CD8-positive, alpha-beta memory T cell (primary cell): ENCODE measurements at regions not wholly inside any gene's neighbourhood (a gene's known extent, or its start where the extent isn't known, plus 50 kb on each side); places are given as distances from the start of the nearest gene placed in this dataset.

Experiments
- CTCF ChIA-PET: fragments of 350-600 bp; sonication (Branson Sonifier 250); formaldehyde crosslinking; loops from one replicate; lab custom pipeline; 2021; ENCODE audit warnings: antibody characterized with exemption; lab: Charles Lee
- POLR2A ChIA-PET: fragments of 350-600 bp; sonication (Branson Sonifier 250); formaldehyde crosslinking; loops from one replicate; lab custom pipeline; 2021; ENCODE audit warnings: antibody characterized with exemption; lab: Charles Lee
- DNase-seq, 5 donors: peaks; one replicate each; pipeline versions ENCODE4 v3.0.0 to v3.0.0-alpha.2; 2020 to 2022; ENCODE audit warnings: mixed read lengths in 1 of 5
- H3K27ac ChIP-seq: one replicate; pipeline ENCODE4 v1.7.0; 2013; ENCODE audit warnings: low read depth, mild to moderate bottlenecking, low read length, moderate library complexity
- H3K27me3 ChIP-seq: 2 replicates; pipeline ENCODE4 v1.7.0; 2013; ENCODE audit warnings: low read length, mild to moderate bottlenecking; ENCODE audit not compliant: insufficient read depth, poor library complexity, severe bottlenecking
- H3K36me3 ChIP-seq: 2 replicates; pipeline ENCODE4 v1.7.0; 2013; ENCODE audit warnings: mild to moderate bottlenecking, low read length, moderate library complexity; ENCODE audit not compliant: insufficient read depth
- H3K4me1 ChIP-seq: 2 replicates; pipeline ENCODE4 v1.7.0; 2013; ENCODE audit warnings: mild to moderate bottlenecking, low read length, moderate library complexity; ENCODE audit not compliant: insufficient read depth
- H3K4me3 ChIP-seq: 2 replicates; pipeline ENCODE4 v1.7.0; 2013; ENCODE audit warnings: mild to moderate bottlenecking, low read length
- H3K9me3 ChIP-seq: 2 replicates; pipeline ENCODE4 v1.7.0; 2013; ENCODE audit warnings: mild to moderate bottlenecking, low read length
- H3K27ac Mint-ChIP-seq, 8 donors: one replicate each; pipeline ENCODE4 v1.8.0; 2020 to 2021; ENCODE audit warnings: mixed read lengths in 8 of 8, mild to moderate bottlenecking in 6 of 8, inconsistent platforms in 3 of 8, moderate library complexity in 3 of 8
- H3K27me3 Mint-ChIP-seq, 2 donors: one replicate each; pipeline ENCODE4 v1.8.0; 2020 to 2021; ENCODE audit warnings: mixed read lengths in 2 of 2, mild to moderate bottlenecking in 1 of 2, moderate library complexity in 1 of 2
- H3K36me3 Mint-ChIP-seq, 3 donors: one replicate each; pipeline ENCODE4 v1.8.0; 2020 to 2021; ENCODE audit warnings: mixed read lengths in 3 of 3, inconsistent platforms in 1 of 3, mild to moderate bottlenecking in 1 of 3
- H3K4me1 Mint-ChIP-seq, 3 donors: one replicate each; pipeline ENCODE4 v1.8.0; 2020 to 2021; ENCODE audit warnings: mixed read lengths in 3 of 3, inconsistent platforms in 1 of 3, mild to moderate bottlenecking in 1 of 3
- H3K4me3 Mint-ChIP-seq, 7 donors: one replicate each; pipeline ENCODE4 v1.8.0; 2020 to 2021; ENCODE audit warnings: mixed read lengths in 7 of 7, mild to moderate bottlenecking in 6 of 7, moderate library complexity in 4 of 7, inconsistent platforms in 2 of 7
- H3K9me3 Mint-ChIP-seq, 5 donors: one replicate each; pipeline ENCODE4 v1.8.0; 2020 to 2022; ENCODE audit warnings: mixed read lengths in 5 of 5, mild to moderate bottlenecking in 3 of 5, moderate library complexity in 2 of 5, inconsistent platforms in 1 of 5

DNA sequence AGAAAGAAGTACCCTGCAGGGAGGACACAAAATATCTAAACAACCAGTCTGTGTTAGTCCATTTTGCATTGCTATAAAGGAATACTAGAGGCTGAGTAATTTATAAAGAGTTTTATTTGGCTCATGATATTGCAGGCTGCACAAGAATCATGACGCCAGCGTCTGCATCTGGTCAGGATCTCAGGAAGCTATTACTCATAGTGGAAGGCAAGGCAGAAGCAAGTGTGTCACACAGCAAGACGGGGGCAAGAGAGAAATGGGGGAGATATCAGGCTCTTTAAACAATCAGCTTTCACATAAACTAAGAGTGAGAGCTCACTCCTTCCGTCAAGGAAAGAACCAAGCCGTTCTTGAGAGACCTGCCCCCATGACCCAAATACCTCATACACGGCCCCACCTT, 614.8 kb downstream of the ZIC1 start:
- Mint-ChIP-seq H3K4me1 (no peaks in the 10 kb centered on the region), H3K27me3 (peaks cover 0 to 3% of the 10 kb centered on the region in 2 donors), H3K4me3 (no peak overlapping the region), H3K36me3 (no peaks in the 10 kb centered on the region), H3K27ac (no peak overlapping the region), H3K9me3 (peaks cover 0 to 39% (median 5%) of the 10 kb centered on the region in 5 donors)
- no peak overlapping the region for H3K27ac ChIP-seq
- H3K27me3 ChIP-seq, result no peaks in the 10 kb centered on the region
- POLR2A ChIA-PET, result no interaction called here
- H3K36me3 ChIP-seq, result no peaks in the 10 kb centered on the region
- H3K4me3 ChIP-seq, result no peak overlapping the region
- no peaks in the 10 kb centered on the region for H3K4me1 ChIP-seq
- DNase-seq, result no peak
- CTCF ChIA-PET, result no interaction called here
- no peaks in the 10 kb centered on the region for H3K9me3 ChIP-seq

GRCh38 chr3:148026009-148026588, 616.9 kb downstream of the ZIC1 start:
- Mint-ChIP-seq H3K27me3 (peaks cover 0 to 3% of the 10 kb centered on the region in 2 donors), H3K9me3 (peaks cover 0 to 45% (median 2%) of the 10 kb centered on the region in 5 donors), H3K4me3 (no peak overlapping the region), H3K36me3 (no peaks in the 10 kb centered on the region), H3K4me1 (no peaks in the 10 kb centered on the region), H3K27ac (no peak overlapping the region)
- H3K27ac ChIP-seq, result no peak overlapping the region
- POLR2A ChIA-PET, result no interaction called here
- CTCF ChIA-PET, result no interaction called here
- no peaks in the 10 kb centered on the region for H3K27me3 ChIP-seq
- no peak for DNase-seq
- H3K4me3 ChIP-seq, result no peak overlapping the region
- no peaks in the 10 kb centered on the region for H3K4me1 ChIP-seq
- H3K9me3 ChIP-seq, result no peaks in the 10 kb centered on the region
- no peaks in the 10 kb centered on the region for H3K36me3 ChIP-seq

DNA sequence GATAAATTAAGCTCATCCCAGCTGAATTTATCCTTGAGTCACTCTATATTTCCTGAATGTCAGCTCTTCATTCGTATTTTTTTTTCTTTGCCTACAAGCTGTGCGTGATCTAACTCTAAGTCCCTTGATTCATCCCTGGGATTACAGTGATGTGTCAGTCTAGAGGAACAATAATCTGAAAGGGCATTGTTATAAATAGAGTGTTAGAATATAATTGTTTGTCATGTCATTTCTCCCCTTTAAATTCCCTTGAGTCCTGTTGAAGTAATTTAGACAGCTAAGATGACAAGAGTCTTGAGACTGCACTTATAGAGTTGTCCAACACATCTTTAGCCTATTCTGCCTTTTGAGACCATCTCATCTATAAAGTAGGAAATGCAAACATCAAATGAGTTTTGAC, 621.8 kb downstream of the ZIC1 start:
- CTCF ChIA-PET, result no interaction called here
- Mint-ChIP-seq H3K4me1 (no peaks in the 10 kb centered on the region), H3K27ac (no peak overlapping the region)

DNA sequence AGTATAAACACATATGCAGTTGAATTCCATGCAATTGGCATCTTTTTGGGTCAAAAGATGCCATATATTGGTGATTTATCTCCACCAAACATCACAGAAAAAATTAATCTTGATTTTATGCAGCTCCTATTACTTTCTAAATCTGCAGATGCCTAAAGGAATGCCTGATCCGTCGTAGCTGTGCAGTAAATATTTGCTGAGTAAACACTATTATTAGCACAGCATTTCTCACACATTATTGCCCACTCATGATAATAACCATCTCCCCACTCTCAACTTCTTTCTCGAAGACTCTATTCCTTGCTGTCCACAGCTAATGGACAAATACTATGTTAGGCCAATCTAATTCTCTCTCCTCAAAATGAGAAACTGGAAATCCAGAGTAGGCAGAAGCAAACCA, 625.2 kb downstream of the ZIC1 start:
- no peaks in the 10 kb centered on the region for H3K36me3 Mint-ChIP-seq
- POLR2A ChIA-PET, result no interaction called here
- CTCF ChIA-PET, result no interaction called here
- no peaks in the 10 kb centered on the region for H3K36me3 ChIP-seq
- H3K4me1 ChIP-seq, result no peaks in the 10 kb centered on the region
- no peaks in the 10 kb centered on the region for H3K27me3 ChIP-seq
- no peak overlapping the region for H3K27ac ChIP-seq
- H3K9me3 ChIP-seq, result no peaks in the 10 kb centered on the region
- no peak overlapping the region for H3K27ac Mint-ChIP-seq
- no peak for DNase-seq
- no peak overlapping the region for H3K4me3 Mint-ChIP-seq
- H3K4me3 ChIP-seq, result no peak overlapping the region
- peaks cover 0 to 30% (median 3%) of the 10 kb centered on the region in 5 donors for H3K9me3 Mint-ChIP-seq
- H3K27me3 Mint-ChIP-seq, result no peaks in the 10 kb centered on the region
- no peaks in the 10 kb centered on the region for H3K4me1 Mint-ChIP-seq

More for the DNA sequence above, 621.8 kb downstream of the ZIC1 start:
- no peaks in the 10 kb centered on the region for H3K36me3 Mint-ChIP-seq
- peaks cover 0 to 28% (median 0%) of the 10 kb centered on the region in 5 donors for H3K9me3 Mint-ChIP-seq
- H3K4me3 Mint-ChIP-seq, result no peak overlapping the region
- POLR2A ChIA-PET, result no interaction called here
- Histone ChIP-seq H3K4me3 (no peak overlapping the region), H3K27ac (no peak overlapping the region), H3K27me3 (no peaks in the 10 kb centered on the region), H3K36me3 (no peaks in the 10 kb centered on the region), H3K9me3 (no peaks in the 10 kb centered on the region), H3K4me1 (no peaks in the 10 kb centered on the region)
- DNase-seq, result no peak
- H3K27me3 Mint-ChIP-seq, result peaks cover 0 to 3% of the 10 kb centered on the region in 2 donors

- no peak for DNase-seq
- no peak overlapping the region for H3K4me3 ChIP-seq
- H3K27me3 Mint-ChIP-seq, result no peaks in the 10 kb centered on the region
- no peaks in the 10 kb centered on the region for H3K9me3 ChIP-seq
- ChIA-PET POLR2A (no interaction called here), CTCF (no interaction called here)
- H3K27me3 ChIP-seq, result no peaks in the 10 kb centered on the region
- no peaks in the 10 kb centered on the region for H3K36me3 ChIP-seq
- no peaks in the 10 kb centered on the region for H3K4me1 Mint-ChIP-seq
- H3K4me3 Mint-ChIP-seq, result no peak overlapping the region
- peaks cover 0 to 29% (median 3%) of the 10 kb centered on the region in 5 donors for H3K9me3 Mint-ChIP-seq
- H3K4me1 ChIP-seq, result no peaks in the 10 kb centered on the region
- H3K27ac ChIP-seq, result no peak overlapping the region
- no peaks in the 10 kb centered on the region for H3K36me3 Mint-ChIP-seq
- H3K27ac Mint-ChIP-seq, result no peak overlapping the region
Measured at GRCh38 chr3:148036331-148036876, 627.2 kb downstream of the ZIC1 start.

GRCh38 chr3:148042663-148043445, 633.7 kb downstream of the ZIC1 start:
- H3K4me3 ChIP-seq, result no peak overlapping the region
- Mint-ChIP-seq H3K4me1 (no peaks in the 10 kb centered on the region), H3K27ac (no peak overlapping the region), H3K4me3 (no peak overlapping the region), H3K27me3 (no peaks in the 10 kb centered on the region), H3K9me3 (peaks cover 0 to 23% (median 3%) of the 10 kb centered on the region in 5 donors), H3K36me3 (no peaks in the 10 kb centered on the region)
- no peaks in the 10 kb centered on the region for H3K4me1 ChIP-seq
- no peak for DNase-seq
- H3K36me3 ChIP-seq, result no peaks in the 10 kb centered on the region
- POLR2A ChIA-PET, result no interaction called here
- H3K27me3 ChIP-seq, result no peaks in the 10 kb centered on the region
- CTCF ChIA-PET, result no interaction called here
- no peak overlapping the region for H3K27ac ChIP-seq
- no peaks in the 10 kb centered on the region for H3K9me3 ChIP-seq

DNA sequence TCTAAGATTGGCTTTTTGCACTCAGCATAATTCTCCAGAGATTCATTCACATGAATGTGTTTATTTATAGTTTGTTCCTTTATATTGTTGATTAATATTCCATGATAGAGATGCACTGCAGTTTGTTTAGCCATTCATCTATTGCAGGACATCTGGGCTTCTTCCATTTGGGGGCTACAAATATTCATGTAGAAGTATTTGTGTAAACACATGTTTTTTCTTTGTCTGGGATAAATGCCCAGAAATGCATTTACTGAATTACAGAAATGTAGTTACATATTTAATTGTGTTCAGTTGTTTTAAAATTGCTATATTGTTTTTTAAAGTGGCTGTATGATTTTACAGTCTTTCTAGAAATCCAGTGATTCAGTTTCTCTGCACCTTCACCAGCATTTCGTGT, 635.0 kb downstream of the ZIC1 start:
- Mint-ChIP-seq H3K36me3 (no peaks in the 10 kb centered on the region), H3K4me3 (no peak overlapping the region), H3K4me1 (no peaks in the 10 kb centered on the region), H3K9me3 (peaks cover 2 to 26% (median 5%) of the 10 kb centered on the region in 5 donors), H3K27ac (no peak overlapping the region), H3K27me3 (no peaks in the 10 kb centered on the region)
- ChIA-PET POLR2A (no interaction called here), CTCF (no interaction called here)
- H3K27ac ChIP-seq, result no peak overlapping the region
- no peaks in the 10 kb centered on the region for H3K4me1 ChIP-seq
- no peaks in the 10 kb centered on the region for H3K27me3 ChIP-seq
- H3K4me3 ChIP-seq, result no peak overlapping the region
- H3K9me3 ChIP-seq, result no peaks in the 10 kb centered on the region
- DNase-seq, result no peak
- H3K36me3 ChIP-seq, result no peaks in the 10 kb centered on the region

- DNase-seq, result no peak
- Histone ChIP-seq H3K4me1 (no peaks in the 10 kb centered on the region), H3K36me3 (no peaks in the 10 kb centered on the region), H3K27me3 (no peaks in the 10 kb centered on the region), H3K27ac (no peak overlapping the region), H3K9me3 (no peaks in the 10 kb centered on the region), H3K4me3 (no peak overlapping the region)
- ChIA-PET POLR2A (no interaction called here), CTCF (no interaction called here)
- peaks cover 0 to 14% (median 0%) of the 10 kb centered on the region in 5 donors for H3K9me3 Mint-ChIP-seq
- H3K36me3 Mint-ChIP-seq, result no peaks in the 10 kb centered on the region
- H3K4me1 Mint-ChIP-seq, result no peaks in the 10 kb centered on the region
- H3K4me3 Mint-ChIP-seq, result no peak overlapping the region
- no peak overlapping the region for H3K27ac Mint-ChIP-seq
- H3K27me3 Mint-ChIP-seq, result no peaks in the 10 kb centered on the region
Measured at GRCh38 chr3:148054999-148055398, 642.7 kb upstream of the AGTR1 start.
